ENCODE measurements at regions not wholly inside any gene's neighbourhood (a gene's known extent, or its start where the extent isn't known, plus 50 kb on each side); places are given as distances from the start of the nearest gene placed in this dataset.

DNA sequence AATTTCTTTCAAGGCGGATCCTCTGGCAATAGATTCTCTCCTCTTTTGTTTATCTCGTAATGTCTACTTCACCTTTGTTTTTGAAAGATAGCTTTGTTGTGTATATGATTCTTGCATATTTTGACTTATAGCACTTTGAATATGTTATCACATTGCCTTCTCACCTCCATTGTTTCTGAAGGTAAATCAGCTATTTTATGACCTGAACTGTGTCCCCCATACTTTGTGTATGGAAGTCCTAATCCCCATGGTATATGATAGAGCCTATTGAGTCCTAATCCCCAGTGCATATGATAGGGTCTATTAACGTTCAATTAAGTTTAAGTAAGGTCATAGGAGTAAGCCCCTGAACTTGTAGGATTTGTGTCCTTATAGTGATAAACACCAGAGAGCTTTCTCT, 910.2 kb upstream of the NUDT12 start:
- Histone ChIP-seq H2AFZ (ENCODE audit: low read depth, low read length) (no peak overlapping the region), H3K9ac (replicated peaks; ENCODE audit: extremely low read depth, insufficient read depth, low read length) (no peak overlapping the region), H3K27ac (ENCODE audit: insufficient read depth, low read depth, low read length) (no peak overlapping the region), H4K20me1 (replicated peaks; ENCODE audit: control insufficient read depth, extremely low read depth, insufficient read depth, low read length) (no peaks in the 10 kb centered on the region), H3K4me3 (replicated peaks in 1 of 3; ENCODE audit: insufficient read depth in 1 of 3, low read depth in 1 of 3, low read length in 3 of 3) (no peak overlapping the region), H3K79me2 (ENCODE audit: control insufficient read depth, insufficient read depth, low read length) (no peaks in the 10 kb centered on the region), H3K9me3 (replicated peaks; ENCODE audit: control insufficient read depth, insufficient read depth, low read length) (no peaks in the 10 kb centered on the region), H3K27me3 (ENCODE audit: control insufficient read depth in 2 of 2, insufficient read depth in 2 of 2, low read length in 2 of 2) (no peaks in the 10 kb centered on the region), H3K4me1 (ENCODE audit: control insufficient read depth, extremely low read depth, insufficient read depth, low read length) (no peaks in the 10 kb centered on the region), H3K36me3 (ENCODE audit: control insufficient read depth in 2 of 2, extremely low read depth in 1 of 2, insufficient read depth in 2 of 2, low read length in 2 of 2) (no peaks in the 10 kb centered on the region), H3K4me2 (ENCODE audit: insufficient read depth, low read length) (no peak overlapping the region), H3K9me1 (replicated peaks; ENCODE audit: control insufficient read depth, extremely low read depth, insufficient read depth, low read length) (no peaks in the 10 kb centered on the region)
- TF ChIP-seq EZH2 (IDR thresholded peaks at IDR 0.05; ENCODE audit: borderline replicate concordance, low read depth, low read length, severe bottlenecking) (no peak), GATA2 (IDR thresholded peaks at IDR 0.05; ENCODE audit: insufficient read depth, insufficient read length, low read depth, low read length) (no peak), JUN (IDR thresholded peaks at IDR 0.05; ENCODE audit: borderline replicate concordance, insufficient read depth, insufficient read length, low read depth) (no peak), POLR2AphosphoS5 (IDR thresholded peaks at IDR 0.05; ENCODE audit: insufficient read depth, low read depth, low read length) (no peak), MYC (IDR thresholded peaks at IDR 0.05; ENCODE audit: low read depth, low read length) (no peak), POLR2A (IDR thresholded peaks at IDR 0.05; ENCODE audit: low read depth, low read length) (no peak), FOS (IDR thresholded peaks at IDR 0.05; ENCODE audit: borderline replicate concordance, insufficient read depth, low read length) (no peak)
- TF ChIP-seq, protein P1, sequence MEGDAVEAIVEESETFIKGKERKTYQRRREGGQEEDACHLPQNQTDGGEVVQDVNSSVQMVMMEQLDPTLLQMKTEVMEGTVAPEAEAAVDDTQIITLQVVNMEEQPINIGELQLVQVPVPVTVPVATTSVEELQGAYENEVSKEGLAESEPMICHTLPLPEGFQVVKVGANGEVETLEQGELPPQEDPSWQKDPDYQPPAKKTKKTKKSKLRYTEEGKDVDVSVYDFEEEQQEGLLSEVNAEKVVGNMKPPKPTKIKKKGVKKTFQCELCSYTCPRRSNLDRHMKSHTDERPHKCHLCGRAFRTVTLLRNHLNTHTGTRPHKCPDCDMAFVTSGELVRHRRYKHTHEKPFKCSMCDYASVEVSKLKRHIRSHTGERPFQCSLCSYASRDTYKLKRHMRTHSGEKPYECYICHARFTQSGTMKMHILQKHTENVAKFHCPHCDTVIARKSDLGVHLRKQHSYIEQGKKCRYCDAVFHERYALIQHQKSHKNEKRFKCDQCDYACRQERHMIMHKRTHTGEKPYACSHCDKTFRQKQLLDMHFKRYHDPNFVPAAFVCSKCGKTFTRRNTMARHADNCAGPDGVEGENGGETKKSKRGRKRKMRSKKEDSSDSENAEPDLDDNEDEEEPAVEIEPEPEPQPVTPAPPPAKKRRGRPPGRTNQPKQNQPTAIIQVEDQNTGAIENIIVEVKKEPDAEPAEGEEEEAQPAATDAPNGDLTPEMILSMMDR (IDR thresholded peaks at IDR 0.05; ENCODE audit: extremely low read depth in 1 of 2, insufficient read depth in 1 of 2, low read depth in 1 of 2, low read length in 2 of 2) = no peak
- TF ChIP-seq, protein P2, sequence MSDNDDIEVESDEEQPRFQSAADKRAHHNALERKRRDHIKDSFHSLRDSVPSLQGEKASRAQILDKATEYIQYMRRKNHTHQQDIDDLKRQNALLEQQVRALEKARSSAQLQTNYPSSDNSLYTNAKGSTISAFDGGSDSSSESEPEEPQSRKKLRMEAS (IDR thresholded peaks at IDR 0.05; ENCODE audit: insufficient read depth, insufficient read length) = no peak
- dilution Hi-C loops (cut with MboI; ENCODE audit: extremely low pct_ligation_motif_present, low sequenced_read_pairs) = no loop called here
- ChIA-PET POLR2A (no interaction called here), CTCF (no interaction called here)
- DNase-seq (ENCODE audit: low read depth, low spot score) = no peak
- no peak for FAIRE-seq
- intact Hi-C loops (cut with micrococcal nuclease) = no loop called here
- no TSS peak for BruUV-seq (replicated peaks)

Data from endothelial cell of umbilical vein (primary cell).